ENCODE measurements at regions not wholly inside any gene's neighbourhood (a gene's known extent, or its start where the extent isn't known, plus 50 kb on each side); places are given as distances from the start of the nearest gene placed in this dataset.

- peaks cover 3% of the 10 kb centered on the region for H3K9me3 ChIP-seq (ENCODE audit: insufficient read depth, low read length, severe bottlenecking)
- no peaks in the 10 kb centered on the region for H3K27me3 ChIP-seq (ENCODE audit: insufficient read depth, low read length, poor library complexity)
- no peaks in the 10 kb centered on the region for H3K4me1 ChIP-seq (ENCODE audit: insufficient read depth, low read length)
- H3K4me2 ChIP-seq (ENCODE audit: insufficient read depth, low read length), result no peak overlapping the region
- no peak overlapping the region for H3K9ac ChIP-seq (ENCODE audit: low read depth, low read length)
- ATAC-seq (ENCODE audit: insufficient read depth, low read depth) (no peak), DNase-seq (no peak)
- H3K4me3 ChIP-seq (ENCODE audit: low read depth in 1 of 2, low read length in 2 of 2), result no peak overlapping the region
- no peak overlapping the region for H3K27ac ChIP-seq (ENCODE audit: low read length)
- no peaks in the 10 kb centered on the region for H3K36me3 ChIP-seq (ENCODE audit: insufficient read depth, low read length)
- no peaks in the 10 kb centered on the region for H4K20me1 ChIP-seq (ENCODE audit: insufficient read depth, low read length)
- no peak for TF ChIP-seq CTCF (IDR thresholded peaks at IDR 0.05; ENCODE audit: borderline replicate concordance, extremely low read depth, low read length, poor library complexity, severe bottlenecking)
- TF ChIP-seq EZH2 (IDR thresholded peaks at IDR 0.05; ENCODE audit: borderline replicate concordance, low read depth, low read length, severe bottlenecking), result no peak
- no peak overlapping the region for H2AFZ ChIP-seq (ENCODE audit: low read depth, low read length)
- no peaks in the 10 kb centered on the region for H3K79me2 ChIP-seq (ENCODE audit: insufficient read depth, low read length)
These were observed 75.2 kb downstream of the RTL6 start for GRCh38 chr22:44422746-44423380.

GRCh38 chr22:44419429-44419828 is 78.6 kb downstream of the RTL6 start:
- no peaks in the 10 kb centered on the region for H3K27me3 ChIP-seq (ENCODE audit: insufficient read depth, low read length, poor library complexity)

GRCh38 chr22:44413211-44413610 is 84.8 kb downstream of the RTL6 start:
- H2AFZ ChIP-seq (ENCODE audit: low read depth, low read length), result no peak overlapping the region
- peaks cover 4% of the 10 kb centered on the region; the same call in 1 of the 2 replicates for H4K20me1 ChIP-seq (ENCODE audit: insufficient read depth, low read length)
- no peak overlapping the region for H3K9ac ChIP-seq (ENCODE audit: low read depth, low read length)
- no peak overlapping the region for H3K27ac ChIP-seq (ENCODE audit: low read length)
- ATAC-seq (ENCODE audit: insufficient read depth, low read depth) (no peak), DNase-seq (no peak)
- no peak overlapping the region for H3K4me2 ChIP-seq (ENCODE audit: insufficient read depth, low read length)
- H3K79me2 ChIP-seq (ENCODE audit: insufficient read depth, low read length), result no peaks in the 10 kb centered on the region
- H3K4me1 ChIP-seq (ENCODE audit: insufficient read depth, low read length), result no peaks in the 10 kb centered on the region
- H3K27me3 ChIP-seq (ENCODE audit: insufficient read depth, low read length, poor library complexity), result no peaks in the 10 kb centered on the region
- no peaks in the 10 kb centered on the region for H3K36me3 ChIP-seq (ENCODE audit: insufficient read depth, low read length)
- no peaks in the 10 kb centered on the region for H3K9me3 ChIP-seq (ENCODE audit: insufficient read depth, low read length, severe bottlenecking)
- TF ChIP-seq CTCF (IDR thresholded peaks at IDR 0.05; ENCODE audit: borderline replicate concordance, extremely low read depth, low read length, poor library complexity, severe bottlenecking) (no peak), EZH2 (IDR thresholded peaks at IDR 0.05; ENCODE audit: borderline replicate concordance, low read depth, low read length, severe bottlenecking) (no peak)
- no peak overlapping the region for H3K4me3 ChIP-seq (ENCODE audit: low read depth in 1 of 2, low read length in 2 of 2)

More at GRCh38 chr22:44419429-44419828, 78.6 kb downstream of the RTL6 start:
- H3K4me1 ChIP-seq (ENCODE audit: insufficient read depth, low read length), result no peaks in the 10 kb centered on the region
- no peak overlapping the region for H3K4me2 ChIP-seq (ENCODE audit: insufficient read depth, low read length)
- ATAC-seq (ENCODE audit: insufficient read depth, low read depth), result no peak
- H3K36me3 ChIP-seq (ENCODE audit: insufficient read depth, low read length), result no peaks in the 10 kb centered on the region
- no peak for DNase-seq
- no peak overlapping the region for H3K27ac ChIP-seq (ENCODE audit: low read length)
- no peaks in the 10 kb centered on the region for H3K79me2 ChIP-seq (ENCODE audit: insufficient read depth, low read length)
- H3K9ac ChIP-seq (ENCODE audit: low read depth, low read length), result no peak overlapping the region
- no peaks in the 10 kb centered on the region for H4K20me1 ChIP-seq (ENCODE audit: insufficient read depth, low read length)
- TF ChIP-seq EZH2 (IDR thresholded peaks at IDR 0.05; ENCODE audit: borderline replicate concordance, low read depth, low read length, severe bottlenecking) (no peak), CTCF (IDR thresholded peaks at IDR 0.05; ENCODE audit: borderline replicate concordance, extremely low read depth, low read length, poor library complexity, severe bottlenecking) (no peak)
- H2AFZ ChIP-seq (ENCODE audit: low read depth, low read length), result no peak overlapping the region
- peaks cover 3% of the 10 kb centered on the region for H3K9me3 ChIP-seq (ENCODE audit: insufficient read depth, low read length, severe bottlenecking)
- no peak overlapping the region for H3K4me3 ChIP-seq (ENCODE audit: low read depth in 1 of 2, low read length in 2 of 2)
